Kidney epithelial cell (primary cell): ENCODE measurements at regions not wholly inside any gene's neighbourhood (a gene's known extent, or its start where the extent isn't known, plus 50 kb on each side); places are given as distances from the start of the nearest gene placed in this dataset.
A peak's percentile ranks its signal among the peaks of the same experiment; 100 is the strongest.

Source experiments
- DNase-seq: peaks from one replicate; pipeline ENCODE4 v3.0.0-alpha.2; 2010; ENCODE audit warnings: low read depth
- H3K27me3 ChIP-seq: 2 replicates; pipeline ENCODE4 v1.6.0; 2011; ENCODE audit warnings: low read length; ENCODE audit not compliant: control insufficient read depth, insufficient read depth
- H3K36me3 ChIP-seq: 2 replicates; pipeline ENCODE4 v1.5.1; 2011; ENCODE audit warnings: low read length; ENCODE audit not compliant: control insufficient read depth, insufficient read depth
- H3K4me3 ChIP-seq: 2 replicates; pipeline ENCODE4 v1.5.1; 2011; ENCODE audit warnings: low read depth, mild to moderate bottlenecking, control low read depth, low read length
- TF ChIP-seq, protein P1 (sequence below): IDR thresholded peaks from 2 replicates; pipeline ENCODE4 v1.5.1; 2011; ENCODE audit warnings: mild to moderate bottlenecking, moderate library complexity, low read length, control low read depth, inconsistent platforms; ENCODE audit not compliant: insufficient read depth, poor library complexity, severe bottlenecking

- Histone ChIP-seq H3K4me3 (no peak overlapping the region), H3K36me3 (no peaks in the 10 kb centered on the region), H3K27me3 (no peaks in the 10 kb centered on the region)
- TF ChIP-seq, protein P1, sequence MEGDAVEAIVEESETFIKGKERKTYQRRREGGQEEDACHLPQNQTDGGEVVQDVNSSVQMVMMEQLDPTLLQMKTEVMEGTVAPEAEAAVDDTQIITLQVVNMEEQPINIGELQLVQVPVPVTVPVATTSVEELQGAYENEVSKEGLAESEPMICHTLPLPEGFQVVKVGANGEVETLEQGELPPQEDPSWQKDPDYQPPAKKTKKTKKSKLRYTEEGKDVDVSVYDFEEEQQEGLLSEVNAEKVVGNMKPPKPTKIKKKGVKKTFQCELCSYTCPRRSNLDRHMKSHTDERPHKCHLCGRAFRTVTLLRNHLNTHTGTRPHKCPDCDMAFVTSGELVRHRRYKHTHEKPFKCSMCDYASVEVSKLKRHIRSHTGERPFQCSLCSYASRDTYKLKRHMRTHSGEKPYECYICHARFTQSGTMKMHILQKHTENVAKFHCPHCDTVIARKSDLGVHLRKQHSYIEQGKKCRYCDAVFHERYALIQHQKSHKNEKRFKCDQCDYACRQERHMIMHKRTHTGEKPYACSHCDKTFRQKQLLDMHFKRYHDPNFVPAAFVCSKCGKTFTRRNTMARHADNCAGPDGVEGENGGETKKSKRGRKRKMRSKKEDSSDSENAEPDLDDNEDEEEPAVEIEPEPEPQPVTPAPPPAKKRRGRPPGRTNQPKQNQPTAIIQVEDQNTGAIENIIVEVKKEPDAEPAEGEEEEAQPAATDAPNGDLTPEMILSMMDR = no peak
- peak; percentile 48 for DNase-seq
Measured at GRCh38 chr2:151049746-151050145, 211.9 kb downstream of the RBM43 start.

- Histone ChIP-seq H3K36me3 (no peaks in the 10 kb centered on the region), H3K27me3 (no peaks in the 10 kb centered on the region), H3K4me3 (no peak overlapping the region)
- TF ChIP-seq, protein P1 = no peak
- DNase-seq = no peak
Measured at GRCh38 chr2:151048331-151049054, 213.2 kb downstream of the RBM43 start.

DNA sequence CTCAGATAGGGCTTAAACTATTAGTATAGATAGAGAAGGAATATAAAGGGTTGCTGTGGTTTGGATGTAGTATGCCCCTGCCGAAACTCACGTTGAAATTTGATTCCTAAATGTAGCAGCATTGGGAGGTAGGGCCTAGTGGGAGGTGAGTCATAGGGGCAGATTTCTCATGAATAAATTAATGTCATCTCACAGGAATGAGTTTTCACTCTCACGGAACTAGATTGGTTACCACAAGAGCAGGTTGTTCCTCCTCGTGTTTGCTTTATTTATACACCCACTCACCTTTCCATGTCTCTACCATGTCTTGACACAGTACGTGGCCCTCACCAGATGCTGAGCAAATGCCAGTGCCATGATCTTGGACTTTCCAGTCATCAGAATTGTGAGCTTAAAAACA is 218.2 kb downstream of the RBM43 start:
- H3K27me3 ChIP-seq = no peaks in the 10 kb centered on the region
- H3K36me3 ChIP-seq = no peaks in the 10 kb centered on the region
- TF ChIP-seq, protein P1 = no peak
- peak; percentile 76 for DNase-seq
- no peak overlapping the region for H3K4me3 ChIP-seq

GRCh38 chr2:151042964-151043363 is 218.7 kb downstream of the RBM43 start:
- no peak for DNase-seq
- Histone ChIP-seq H3K27me3 (no peaks in the 10 kb centered on the region), H3K4me3 (no peak overlapping the region), H3K36me3 (no peaks in the 10 kb centered on the region)
- TF ChIP-seq, protein P1 = no peak

- DNase-seq = no peak
- H3K4me3 ChIP-seq = no peak overlapping the region
- H3K27me3 ChIP-seq = no peaks in the 10 kb centered on the region
Measured at GRCh38 chr2:151040039-151040438, 221.6 kb downstream of the RBM43 start.

More at GRCh38 chr2:151040039-151040438, 221.6 kb downstream of the RBM43 start:
- no peaks in the 10 kb centered on the region for H3K36me3 ChIP-seq
- TF ChIP-seq, protein P1 = no peak
